Uterus (tissue), 2 donors: ENCODE measurements at regions not wholly inside any gene's neighbourhood (a gene's known extent, or its start where the extent isn't known, plus 50 kb on each side); places are given as distances from the start of the nearest gene placed in this dataset.

Experiments used
- CTCF ChIP-seq, 4 experiments: fragments of 200-600 bp in 2 of 4; fragments of 450-650 bp in 2 of 4; sonication (generic) in 2 of 4; IDR thresholded peaks; one replicate each; pipeline ENCODE4 v1.5.1; 2016 to 2019; ENCODE audit warnings: antibody characterized with exemption in 4 of 4, mild to moderate bottlenecking in 2 of 4, moderate library complexity in 1 of 4
- POLR2A ChIP-seq, 2 donors: fragments of 450-650 bp; IDR thresholded peaks; one replicate each; pipeline ENCODE4 v1.6.1; 2016; ENCODE audit warnings: antibody characterized with exemption in 2 of 2, mild to moderate bottlenecking in 1 of 2, moderate library complexity in 1 of 2

GRCh38 chr5:121426153-121426552 lies 425.5 kb upstream of the FTMT start:
- TF ChIP-seq CTCF (IDR thresholded peaks at IDR 0.05) (no peak), POLR2A (IDR thresholded peaks at IDR 0.05) (no peak)
